RWPE2 (cell line): ENCODE measurements at regions not wholly inside any gene's neighbourhood (a gene's known extent, or its start where the extent isn't known, plus 50 kb on each side); places are given as distances from the start of the nearest gene placed in this dataset.

Source experiments
- ATAC-seq: fragments of 200-7000 bp; cut with Tn5 transposase; 3 replicates; pipeline ENCODE4 v1.9.1; 2021; ENCODE audit warnings: low read depth
- DNase-seq: peaks from one replicate; pipeline ENCODE4 v3.0.0-alpha.2; 2020; ENCODE audit warnings: low spot score
- H3K27ac ChIP-seq: fragments of 450-650 bp; 2 replicates; pipeline ENCODE4 v1.5.1; 2017; ENCODE audit warnings: mild to moderate bottlenecking; ENCODE audit not compliant: poor library complexity, severe bottlenecking
- H3K27me3 ChIP-seq: fragments of 250-450 bp; sonication (Bioruptor Pico); 2 replicates; pipeline ENCODE4 v1.5.1; 2021; ENCODE audit warnings: mild to moderate bottlenecking, moderate library complexity; ENCODE audit not compliant: insufficient read depth, poor library complexity, severe bottlenecking
- H3K36me3 ChIP-seq: fragments of 250-450 bp; sonication (Bioruptor Pico); 2 replicates; pipeline ENCODE4 v1.5.1; 2020; ENCODE audit warnings: low read depth, mild to moderate bottlenecking, moderate library complexity
- H3K4me1 ChIP-seq: fragments of 250-450 bp; sonication (Bioruptor Pico); 2 replicates; pipeline ENCODE4 v1.5.1; 2021; ENCODE audit warnings: mild to moderate bottlenecking, moderate library complexity; ENCODE audit not compliant: insufficient read depth, poor library complexity, severe bottlenecking
- H3K4me3 ChIP-seq: fragments of 250-450 bp; sonication (Bioruptor Pico); 2 replicates; pipeline ENCODE4 v1.5.1; 2021; ENCODE audit warnings: mild to moderate bottlenecking, moderate library complexity; ENCODE audit not compliant: severe bottlenecking
- H3K9me3 ChIP-seq: fragments of 250-450 bp; sonication (Bioruptor Pico); 2 replicates; pipeline ENCODE4 v1.5.1; 2021; ENCODE audit warnings: mild to moderate bottlenecking, moderate library complexity; ENCODE audit not compliant: severe bottlenecking
- CTCF ChIP-seq: fragments of 450-650 bp; IDR thresholded peaks from one replicate; pipeline ENCODE4 v1.5.1; 2017; ENCODE audit warnings: mild to moderate bottlenecking, moderate library complexity; ENCODE audit not compliant: poor library complexity, severe bottlenecking

- Histone ChIP-seq H3K4me1 (no peaks in the 10 kb centered on the region), H3K36me3 (no peaks in the 10 kb centered on the region), H3K27me3 (peaks cover 3% of the 10 kb centered on the region), H3K27ac (no peak overlapping the region), H3K9me3 (no peaks in the 10 kb centered on the region), H3K4me3 (no peak overlapping the region)
- DNase-seq (no peak), ATAC-seq (no peak)
- TF ChIP-seq CTCF = no peak
These were observed 1047.7 kb downstream of the C4orf33 start for GRCh38 chr4:130143656-130144055.

- Histone ChIP-seq H3K9me3 (no peaks in the 10 kb centered on the region), H3K4me3 (no peak overlapping the region), H3K4me1 (no peaks in the 10 kb centered on the region), H3K27me3 (no peaks in the 10 kb centered on the region), H3K36me3 (no peaks in the 10 kb centered on the region), H3K27ac (no peak overlapping the region)
- DNase-seq = no peak
- TF ChIP-seq CTCF = no peak
- no peak for ATAC-seq
These were observed 1050.8 kb downstream of the C4orf33 start for GRCh38 chr4:130146773-130147172.

- ATAC-seq = no peak
- Histone ChIP-seq H3K9me3 (no peaks in the 10 kb centered on the region), H3K27me3 (no peaks in the 10 kb centered on the region), H3K4me1 (no peaks in the 10 kb centered on the region), H3K4me3 (no peak overlapping the region), H3K27ac (no peak overlapping the region), H3K36me3 (no peaks in the 10 kb centered on the region)
- DNase-seq = no peak
- TF ChIP-seq CTCF = no peak
These were observed 1051.7 kb downstream of the C4orf33 start for GRCh38 chr4:130147641-130148040.

GRCh38 chr4:130154901-130155300, 1058.9 kb downstream of the C4orf33 start:
- H3K27ac ChIP-seq = no peak overlapping the region
- no peaks in the 10 kb centered on the region for H3K36me3 ChIP-seq
- H3K9me3 ChIP-seq = no peaks in the 10 kb centered on the region
- TF ChIP-seq CTCF = no peak
- ATAC-seq = no peak
- no peaks in the 10 kb centered on the region for H3K27me3 ChIP-seq
- H3K4me1 ChIP-seq = no peaks in the 10 kb centered on the region
- DNase-seq = no peak
- no peak overlapping the region for H3K4me3 ChIP-seq

- ATAC-seq = no peak
- Histone ChIP-seq H3K27ac (no peak overlapping the region), H3K4me1 (no peaks in the 10 kb centered on the region), H3K27me3 (no peaks in the 10 kb centered on the region), H3K36me3 (no peaks in the 10 kb centered on the region), H3K4me3 (no peak overlapping the region), H3K9me3 (no peaks in the 10 kb centered on the region)
- TF ChIP-seq CTCF = no peak
- no peak for DNase-seq
These were observed 1067.7 kb downstream of the C4orf33 start for GRCh38 chr4:130163701-130164100.
